Parathyroid adenoma (tissue), 2 donors: ENCODE measurements at regions not wholly inside any gene's neighbourhood (a gene's known extent, or its start where the extent isn't known, plus 50 kb on each side); places are given as distances from the start of the nearest gene placed in this dataset.

Experiments
- H2AFZ ChIP-seq: fragments of 300-600 bp; sonication (generic); one replicate; pipeline ENCODE4 v1.7.0; 2017; ENCODE audit warnings: antibody characterized with exemption, mild to moderate bottlenecking
- H3K27ac ChIP-seq: fragments of 300-600 bp; sonication (generic); one replicate; pipeline ENCODE4 v1.7.0; 2017
- H3K27me3 ChIP-seq: fragments of 300-600 bp; sonication (generic); one replicate; pipeline ENCODE4 v1.7.0; 2017; ENCODE audit warnings: low read length; ENCODE audit not compliant: control insufficient read depth, insufficient read depth
- H3K36me3 ChIP-seq: fragments of 300-600 bp; sonication (generic); one replicate; pipeline ENCODE4 v1.7.0; 2017; ENCODE audit warnings: low read length; ENCODE audit not compliant: control insufficient read depth, insufficient read depth
- H3K4me1 ChIP-seq: fragments of 300-600 bp; sonication (generic); one replicate; pipeline ENCODE4 v1.7.0; 2017; ENCODE audit warnings: control low read depth
- H3K4me2 ChIP-seq: fragments of 300-600 bp; sonication (generic); one replicate; pipeline ENCODE4 v1.7.0; 2017; ENCODE audit warnings: low read length
- H3K4me3 ChIP-seq: fragments of 300-600 bp; sonication (generic); one replicate; pipeline ENCODE4 v1.7.0; 2017; ENCODE audit warnings: low read depth, low read length
- H3K79me2 ChIP-seq: fragments of 300-600 bp; sonication (generic); one replicate; pipeline ENCODE4 v1.7.0; 2017; ENCODE audit warnings: control low read depth
- H3K9ac ChIP-seq: fragments of 300-600 bp; sonication (generic); one replicate; pipeline ENCODE4 v1.7.0; 2017; ENCODE audit warnings: mild to moderate bottlenecking
- H3K9me3 ChIP-seq: fragments of 300-600 bp; sonication (generic); one replicate; pipeline ENCODE4 v1.7.0; 2017; ENCODE audit warnings: low read length; ENCODE audit not compliant: control insufficient read depth
- TF ChIP-seq, protein P1 (sequence below): fragments of 300-600 bp; sonication (generic); IDR thresholded peaks from one replicate; pipeline ENCODE4 v1.7.0; 2017; ENCODE audit warnings: antibody characterized with exemption, mild to moderate bottlenecking
- donor health status: primary hyperparathyroidism.

DNA sequence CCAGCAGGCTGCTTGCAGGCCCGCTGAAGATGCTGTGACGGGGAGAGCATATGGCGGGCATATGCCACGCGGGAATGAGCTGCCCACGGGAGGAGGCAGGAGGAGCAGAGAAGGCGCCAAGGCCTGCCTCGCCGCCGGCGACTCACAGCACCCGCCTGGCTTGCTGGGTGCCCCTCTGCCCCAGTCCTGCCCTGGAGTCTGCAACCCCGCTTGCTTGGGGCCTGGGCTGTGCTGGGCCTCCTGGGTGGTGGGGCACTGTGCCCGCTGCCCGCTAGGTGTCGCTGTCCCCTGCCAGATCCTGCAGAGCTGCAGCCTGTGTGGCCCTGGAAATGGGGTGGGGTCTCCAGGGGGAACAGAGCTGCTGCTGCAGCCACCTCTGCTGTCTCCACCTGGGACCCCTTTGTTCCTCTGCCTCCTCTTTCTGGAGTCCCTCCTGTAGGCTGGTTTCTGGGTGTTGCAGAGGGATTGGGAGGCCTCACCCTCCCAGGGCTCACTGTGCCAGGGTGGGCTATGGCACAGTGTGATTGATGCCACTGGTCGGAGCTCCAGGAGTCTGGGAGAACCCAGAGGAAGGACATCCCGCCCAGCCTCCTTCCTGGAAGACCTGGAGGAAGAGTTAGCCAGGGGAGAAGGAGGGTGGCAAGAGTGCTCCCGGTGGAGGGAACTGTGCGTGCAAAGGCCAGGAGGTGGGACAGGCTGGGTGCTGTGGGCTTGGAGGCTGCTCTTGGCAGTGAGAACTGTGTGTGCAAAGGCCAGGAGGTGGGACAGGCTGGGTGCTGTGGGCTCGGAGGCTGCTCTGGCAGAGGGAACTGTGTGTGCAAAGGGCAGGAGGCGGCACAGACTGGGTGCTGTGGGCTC lies 141.0 kb upstream of the CIBAR2 start:
- TF ChIP-seq, protein P1, sequence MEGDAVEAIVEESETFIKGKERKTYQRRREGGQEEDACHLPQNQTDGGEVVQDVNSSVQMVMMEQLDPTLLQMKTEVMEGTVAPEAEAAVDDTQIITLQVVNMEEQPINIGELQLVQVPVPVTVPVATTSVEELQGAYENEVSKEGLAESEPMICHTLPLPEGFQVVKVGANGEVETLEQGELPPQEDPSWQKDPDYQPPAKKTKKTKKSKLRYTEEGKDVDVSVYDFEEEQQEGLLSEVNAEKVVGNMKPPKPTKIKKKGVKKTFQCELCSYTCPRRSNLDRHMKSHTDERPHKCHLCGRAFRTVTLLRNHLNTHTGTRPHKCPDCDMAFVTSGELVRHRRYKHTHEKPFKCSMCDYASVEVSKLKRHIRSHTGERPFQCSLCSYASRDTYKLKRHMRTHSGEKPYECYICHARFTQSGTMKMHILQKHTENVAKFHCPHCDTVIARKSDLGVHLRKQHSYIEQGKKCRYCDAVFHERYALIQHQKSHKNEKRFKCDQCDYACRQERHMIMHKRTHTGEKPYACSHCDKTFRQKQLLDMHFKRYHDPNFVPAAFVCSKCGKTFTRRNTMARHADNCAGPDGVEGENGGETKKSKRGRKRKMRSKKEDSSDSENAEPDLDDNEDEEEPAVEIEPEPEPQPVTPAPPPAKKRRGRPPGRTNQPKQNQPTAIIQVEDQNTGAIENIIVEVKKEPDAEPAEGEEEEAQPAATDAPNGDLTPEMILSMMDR = peak; percentile 84
- H3K9ac ChIP-seq = no peak overlapping the region
- H3K27ac ChIP-seq = no peak overlapping the region
- H3K9me3 ChIP-seq = no peaks in the 10 kb centered on the region
- H2AFZ ChIP-seq = no peak overlapping the region
- peaks cover 5% of the 10 kb centered on the region for H3K4me1 ChIP-seq
- H3K27me3 ChIP-seq = no peaks in the 10 kb centered on the region
- peaks cover 28% of the 10 kb centered on the region for H3K79me2 ChIP-seq
- no peak overlapping the region for H3K4me3 ChIP-seq
- no peak overlapping the region for H3K4me2 ChIP-seq
- no peaks in the 10 kb centered on the region for H3K36me3 ChIP-seq

DNA sequence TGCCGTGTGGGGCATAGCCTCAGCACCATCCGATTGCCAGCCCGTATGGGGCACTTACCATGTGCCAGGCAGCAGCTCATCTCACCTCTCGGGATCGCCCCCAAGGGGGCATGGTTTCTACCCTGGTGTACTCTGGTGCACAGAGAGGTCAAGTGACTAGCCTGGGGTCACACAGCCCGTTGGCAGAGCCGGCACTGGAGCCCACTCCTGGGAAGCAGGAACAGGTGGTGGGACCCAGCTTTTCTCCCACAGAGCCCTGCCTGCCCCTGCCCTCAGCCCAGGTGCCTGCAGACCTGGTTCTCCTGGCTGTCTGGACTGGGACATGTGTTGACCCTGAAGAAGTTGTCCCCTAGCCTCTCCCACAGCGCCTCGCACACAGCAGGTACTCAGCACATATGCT lies 141.8 kb upstream of the CIBAR2 start:
- no peaks in the 10 kb centered on the region for H3K27me3 ChIP-seq
- no peak overlapping the region for H3K4me2 ChIP-seq
- TF ChIP-seq, protein P1 = no peak
- H3K9ac ChIP-seq = no peak overlapping the region
- no peaks in the 10 kb centered on the region for H3K36me3 ChIP-seq
- peaks cover 5% of the 10 kb centered on the region for H3K4me1 ChIP-seq
- H3K27ac ChIP-seq = no peak overlapping the region
- H3K79me2 ChIP-seq = peaks cover 27% of the 10 kb centered on the region
- no peak overlapping the region for H3K4me3 ChIP-seq
- H2AFZ ChIP-seq = no peak overlapping the region
- H3K9me3 ChIP-seq = no peaks in the 10 kb centered on the region

DNA sequence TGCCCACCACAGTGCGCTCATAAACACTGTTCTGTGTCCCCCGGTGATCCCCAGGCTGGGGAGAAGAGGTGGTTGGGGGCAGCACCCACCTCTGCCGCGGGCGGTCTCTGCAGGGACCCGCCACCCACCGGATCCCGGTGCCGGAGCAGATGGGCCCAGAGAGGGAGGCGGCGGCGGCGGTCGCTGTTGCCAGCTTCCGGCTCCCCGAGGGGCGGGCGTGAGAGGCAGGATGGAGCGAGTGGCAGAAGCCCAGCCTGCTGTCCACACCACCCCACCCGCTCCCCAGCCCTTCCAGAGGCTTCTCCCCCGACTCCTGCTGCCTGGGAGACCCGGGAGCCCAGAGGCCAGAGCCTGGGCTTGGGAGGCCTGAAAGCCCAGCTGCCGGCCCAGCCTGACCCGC lies 142.6 kb upstream of the CIBAR2 start:
- Histone ChIP-seq H3K9me3 (no peaks in the 10 kb centered on the region), H2AFZ (no peak overlapping the region), H3K4me3 (no peak overlapping the region), H3K9ac (no peak overlapping the region), H3K36me3 (no peaks in the 10 kb centered on the region), H3K4me1 (peaks cover 5% of the 10 kb centered on the region), H3K4me2 (no peak overlapping the region), H3K79me2 (peaks cover 26% of the 10 kb centered on the region), H3K27ac (no peak overlapping the region), H3K27me3 (no peaks in the 10 kb centered on the region)
- TF ChIP-seq, protein P1 = no peak

DNA sequence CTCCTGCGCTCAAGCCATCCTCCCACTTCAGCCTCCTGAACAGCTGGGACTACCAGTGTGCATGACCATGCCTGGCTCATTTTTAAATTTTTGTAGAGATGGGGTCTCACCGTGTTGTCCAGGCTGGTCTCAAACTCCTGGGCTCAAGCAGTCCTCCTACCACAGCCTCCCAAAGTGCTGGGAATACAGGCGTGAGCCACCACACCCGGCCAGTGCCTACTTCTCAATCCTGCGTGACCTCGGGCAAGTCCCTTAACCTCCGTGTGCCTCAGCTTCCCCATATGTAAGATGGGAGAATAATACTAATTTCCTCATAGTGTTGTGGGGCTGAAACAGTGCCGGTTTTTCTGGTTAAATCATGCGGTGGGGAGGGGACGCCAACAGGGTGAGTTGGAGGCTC lies 143.5 kb upstream of the CIBAR2 start:
- H3K4me2 ChIP-seq = no peak overlapping the region
- peaks cover 31% of the 10 kb centered on the region for H3K79me2 ChIP-seq
- H3K9ac ChIP-seq = no peak overlapping the region
- no peaks in the 10 kb centered on the region for H3K9me3 ChIP-seq
- H3K4me1 ChIP-seq = peaks cover 8% of the 10 kb centered on the region
- no peak overlapping the region for H2AFZ ChIP-seq
- TF ChIP-seq, protein P1 = no peak
- no peak overlapping the region for H3K4me3 ChIP-seq
- H3K27me3 ChIP-seq = no peaks in the 10 kb centered on the region
- no peak overlapping the region for H3K27ac ChIP-seq
- H3K36me3 ChIP-seq = no peaks in the 10 kb centered on the region
